GM18951 (cell line): ENCODE measurements at regions not wholly inside any gene's neighbourhood (a gene's known extent, or its start where the extent isn't known, plus 50 kb on each side); places are given as distances from the start of the nearest gene placed in this dataset.
"Not testable (repeated sequence)": the region's sequence is repeated elsewhere in the genome, so short reads cannot be mapped to it uniquely, and the experiment has no call there.

Experiments used
- POLR2A ChIP-seq: IDR thresholded peaks from 4 replicates; pipeline ENCODE4 v1.6.1; 2011; ENCODE audit warnings: mild to moderate bottlenecking; ENCODE audit not compliant: insufficient read length, insufficient read depth; ENCODE audit errors: extremely low read depth
- in situ Hi-C: fragments of 300-500 bp; cut with MboI; formaldehyde crosslinking; loops from one replicate; pipeline ENCODE4 v1.12.0; 2022; ENCODE audit warnings: low sequenced_read_pairs, mixed read lengths, inconsistent platforms; ENCODE audit not compliant: unreplicated experiment

DNA sequence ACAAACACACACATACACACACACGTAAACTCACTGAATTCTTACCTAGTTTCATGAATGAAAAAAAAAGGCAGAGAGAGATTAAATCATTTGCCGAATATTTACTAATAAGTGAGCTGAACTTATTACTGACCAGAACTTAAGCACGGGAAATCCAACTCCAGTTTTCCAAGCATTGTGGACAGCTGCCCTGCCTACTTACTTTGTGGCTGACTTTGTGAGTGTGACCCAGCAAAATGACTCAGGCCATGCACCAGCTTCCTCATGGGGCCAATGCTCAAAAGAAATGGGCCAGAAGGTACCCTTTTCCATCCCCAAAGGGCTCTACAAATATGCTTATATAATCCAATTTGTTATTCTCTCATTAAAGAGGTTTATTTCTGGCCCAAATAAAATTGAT is 87.4 kb upstream of the RHOBTB1 start:
- in situ Hi-C loops, result no loop called here
- no peak for TF ChIP-seq POLR2A

DNA sequence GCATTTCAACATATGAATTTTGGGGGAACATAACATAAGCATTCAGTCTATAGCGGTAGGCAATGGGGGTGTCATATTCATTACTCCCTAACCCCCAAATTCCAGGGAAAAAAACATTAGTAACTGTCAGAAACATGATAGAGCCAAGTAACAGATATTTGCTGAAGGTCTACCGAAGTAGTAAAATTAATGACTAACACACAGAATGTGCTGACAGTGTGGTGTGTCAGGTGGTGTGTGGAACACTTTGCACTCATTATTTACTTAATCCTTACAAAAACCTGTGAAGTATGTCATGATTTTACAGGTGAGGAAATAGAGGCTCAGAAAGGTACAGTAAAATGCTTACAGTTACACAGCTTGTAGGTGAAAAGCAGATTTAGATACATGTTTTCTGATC is 85.4 kb upstream of the RHOBTB1 start:
- no peak for TF ChIP-seq POLR2A
- in situ Hi-C loops, result no loop called here

DNA sequence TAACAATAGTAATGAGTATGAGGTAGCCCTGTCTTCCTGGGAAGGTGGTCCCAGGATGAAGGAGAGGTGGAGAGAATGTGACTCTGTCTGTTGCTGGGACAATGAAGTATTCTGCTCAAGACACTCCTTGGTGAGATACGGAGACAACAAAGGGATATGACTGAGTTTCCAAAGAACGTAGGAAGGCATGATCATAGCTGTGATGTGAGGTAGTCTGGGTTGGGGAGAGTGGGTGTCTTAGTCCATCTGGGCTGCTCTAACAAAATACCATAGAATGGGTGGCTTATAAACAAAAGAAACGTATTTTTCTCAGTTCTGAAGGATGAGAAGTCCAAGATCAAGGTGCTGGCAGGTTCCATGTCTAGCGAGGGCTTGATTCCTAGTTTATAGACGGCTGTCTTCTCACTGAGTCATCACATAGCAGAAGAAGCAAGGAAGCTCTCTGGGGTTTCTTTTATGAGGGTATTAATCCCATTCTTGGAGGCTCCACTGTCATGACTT is 84.9 kb upstream of the RHOBTB1 start:
- in situ Hi-C loops, result no loop called here
- TF ChIP-seq POLR2A, result no peak

DNA sequence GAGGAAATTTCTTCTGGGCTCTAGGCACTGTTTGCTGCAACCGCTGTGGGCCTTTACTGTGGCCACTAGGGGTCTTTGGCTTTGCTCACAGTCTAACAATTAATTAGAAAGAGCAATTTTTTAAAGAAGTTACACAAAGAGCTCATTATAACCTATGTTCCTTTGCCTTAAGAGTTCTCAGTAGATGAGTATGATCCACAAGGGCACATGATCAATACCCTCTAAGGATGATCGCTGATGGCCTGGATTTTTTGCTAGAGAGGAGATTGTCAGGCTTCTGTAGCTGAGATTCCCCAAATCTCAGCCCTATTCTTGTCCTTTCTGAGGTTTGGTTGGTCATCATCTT is 80.8 kb upstream of the RHOBTB1 start:
- in situ Hi-C loops, result no loop called here
- TF ChIP-seq POLR2A, result no peak

DNA sequence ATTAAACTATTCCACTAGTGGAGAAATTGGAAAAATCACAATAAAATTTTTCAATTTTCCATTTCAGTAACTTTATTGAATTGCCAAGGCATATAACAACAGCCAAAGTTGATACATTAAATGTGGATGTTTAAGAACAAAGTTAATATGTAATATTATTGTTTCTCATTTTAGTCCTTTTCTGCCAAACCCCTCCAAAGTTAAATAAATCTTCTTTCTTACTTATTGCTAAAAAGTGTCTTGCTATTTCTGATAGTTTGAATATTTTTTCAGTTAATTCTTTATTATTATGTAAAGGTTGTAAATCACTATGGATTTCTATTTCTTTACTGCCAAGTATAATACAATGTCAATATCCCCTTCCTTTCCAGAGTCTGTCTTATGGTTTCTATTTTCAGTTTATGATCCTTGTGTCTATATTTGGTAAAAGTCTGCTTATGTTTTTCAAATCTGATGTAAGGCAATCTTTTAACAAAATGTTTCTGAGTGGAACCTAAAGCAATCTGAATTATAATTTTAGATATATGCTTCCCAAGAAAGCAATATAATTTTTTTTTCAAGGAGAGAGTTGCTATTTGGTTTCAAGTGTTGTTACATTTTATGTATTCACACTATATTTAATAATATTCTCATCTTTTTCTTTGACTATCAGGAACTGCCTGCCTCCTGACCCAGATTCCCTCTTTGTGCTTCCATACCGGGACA is 80.3 kb upstream of the RHOBTB1 start:
- in situ Hi-C loops, result no loop called here
- no peak for TF ChIP-seq POLR2A

DNA sequence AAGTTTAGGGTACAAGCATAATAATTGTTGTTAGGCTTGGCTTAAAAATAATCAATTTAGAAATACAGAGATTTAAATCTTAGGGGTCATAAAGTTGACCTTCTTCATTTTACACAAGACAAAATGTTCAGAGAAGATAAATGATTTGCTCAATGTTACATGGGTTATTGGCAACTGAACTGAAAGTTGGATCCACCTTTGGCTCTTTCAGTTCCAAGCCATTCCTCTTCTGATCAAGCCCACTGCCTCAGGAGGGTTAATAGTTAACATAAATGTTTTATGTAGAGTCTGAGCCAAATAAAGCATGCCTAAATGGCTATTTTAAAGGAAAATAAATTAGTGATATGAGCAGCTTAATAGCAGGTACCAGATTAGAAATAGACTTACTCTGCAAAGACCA is 79.1 kb upstream of the RHOBTB1 start:
- no peak for TF ChIP-seq POLR2A
- in situ Hi-C loops, result no loop called here

DNA sequence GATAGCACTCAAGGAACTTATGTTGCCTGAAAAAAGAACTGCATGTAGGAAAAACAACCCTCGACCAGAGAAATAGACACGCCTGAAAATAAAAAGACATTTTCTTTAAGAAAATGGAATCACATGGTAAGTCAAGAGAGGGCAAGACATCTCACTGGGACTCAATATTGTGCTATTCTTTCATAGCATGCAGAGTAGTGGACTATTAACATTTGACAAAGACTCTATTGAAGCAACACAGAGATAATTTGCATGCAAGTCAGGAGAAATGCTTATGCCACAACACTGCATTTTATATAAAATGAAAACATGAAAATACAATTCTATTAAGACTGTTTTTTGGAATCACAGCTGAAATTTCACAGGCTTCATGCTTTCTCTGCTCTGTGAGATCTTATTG is 77.9 kb upstream of the RHOBTB1 start:
- no peak for TF ChIP-seq POLR2A
- in situ Hi-C loops, result no loop called here

DNA sequence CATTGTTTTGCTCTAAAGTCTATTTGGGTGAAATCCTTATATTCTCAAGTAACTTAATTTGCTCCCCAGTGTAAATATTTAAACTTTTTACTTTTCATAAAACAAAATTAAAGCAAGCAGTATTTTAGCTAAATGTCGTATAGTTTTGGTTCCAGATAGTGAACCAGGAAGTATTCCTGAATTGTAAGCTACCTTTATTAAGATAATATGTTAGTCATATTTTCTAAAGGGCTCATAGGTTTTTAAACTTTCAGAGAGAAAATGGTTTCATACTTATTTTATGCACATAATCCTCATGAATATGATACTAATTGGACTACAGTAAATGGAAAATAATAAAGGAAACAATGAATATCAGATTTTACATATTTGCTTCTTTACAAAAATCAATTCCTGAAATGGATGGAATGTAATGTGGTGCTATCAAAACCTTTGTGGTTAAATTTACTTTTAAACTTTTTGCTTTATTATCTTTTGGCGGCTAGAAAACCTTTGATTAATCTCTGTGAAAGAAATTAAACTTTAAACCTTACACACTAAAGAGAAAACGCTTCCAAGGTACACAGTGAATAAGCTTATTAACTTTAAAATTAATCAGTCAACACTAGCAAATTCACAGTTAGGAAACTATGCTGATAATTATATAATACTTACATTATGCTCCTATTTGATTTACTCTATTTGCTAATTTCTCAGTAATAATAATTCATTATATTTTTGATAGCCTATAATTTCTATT is 76.6 kb upstream of the RHOBTB1 start:
- no peak for TF ChIP-seq POLR2A
- in situ Hi-C loops, result no loop called here

DNA sequence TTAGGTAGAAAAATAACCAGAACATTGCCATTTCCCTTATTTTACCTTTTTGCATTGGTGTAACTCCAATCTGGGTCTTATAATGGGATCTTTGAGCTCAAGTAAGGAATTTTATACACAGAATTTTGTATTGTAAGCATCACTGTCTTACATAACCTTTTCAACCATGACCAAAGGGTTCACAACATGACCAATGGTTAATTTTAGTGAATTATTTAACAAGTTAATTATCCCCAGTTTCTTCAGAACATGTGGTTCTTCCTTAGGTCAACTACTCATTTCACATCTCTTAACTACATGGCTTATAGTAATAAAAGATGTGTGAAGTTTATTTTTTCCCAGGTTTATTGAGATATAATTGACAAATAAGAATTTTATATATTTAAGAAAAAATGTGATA is 74.2 kb upstream of the RHOBTB1 start:
- in situ Hi-C loops, result no loop called here
- no peak for TF ChIP-seq POLR2A

DNA sequence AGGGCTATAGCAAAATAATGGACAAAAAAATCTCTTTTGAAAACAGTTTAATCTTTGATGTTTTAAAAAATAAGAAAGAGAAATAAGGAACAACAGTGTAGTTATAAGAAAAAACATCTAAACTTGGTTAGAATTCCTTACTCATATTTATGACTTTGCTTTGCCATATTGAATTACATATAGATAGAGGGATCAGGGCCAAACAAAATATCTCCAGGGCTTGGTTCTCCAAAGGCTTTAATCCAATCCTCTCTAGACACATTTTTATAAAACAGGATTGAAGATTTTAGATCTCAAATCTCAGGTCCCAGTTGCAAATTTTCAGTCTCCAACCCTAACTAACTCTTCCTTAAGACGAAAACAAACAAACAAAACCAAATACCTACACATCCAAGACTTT is 72.6 kb upstream of the RHOBTB1 start:
- in situ Hi-C loops, result no loop called here
- TF ChIP-seq POLR2A, result no peak

DNA sequence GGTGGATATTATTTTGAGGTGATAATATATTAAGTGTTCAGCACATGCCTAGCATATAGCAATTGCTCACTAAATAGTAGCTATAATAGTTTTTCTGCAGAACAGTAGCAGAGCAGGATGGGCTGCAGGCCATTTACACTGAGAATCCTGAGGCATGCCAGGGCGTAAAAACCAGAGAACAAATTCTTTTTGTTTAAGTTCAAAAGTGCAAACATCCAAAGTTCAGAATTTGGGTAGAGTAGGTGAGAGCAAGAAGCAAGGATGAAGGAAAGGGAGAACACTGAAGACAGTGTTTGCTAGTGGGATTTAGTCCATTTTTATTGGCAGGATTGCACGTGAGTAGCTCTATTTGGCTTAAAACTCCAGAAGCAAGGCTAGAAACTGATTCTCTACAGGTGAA is 72.0 kb upstream of the RHOBTB1 start:
- in situ Hi-C loops, result no loop called here

DNA sequence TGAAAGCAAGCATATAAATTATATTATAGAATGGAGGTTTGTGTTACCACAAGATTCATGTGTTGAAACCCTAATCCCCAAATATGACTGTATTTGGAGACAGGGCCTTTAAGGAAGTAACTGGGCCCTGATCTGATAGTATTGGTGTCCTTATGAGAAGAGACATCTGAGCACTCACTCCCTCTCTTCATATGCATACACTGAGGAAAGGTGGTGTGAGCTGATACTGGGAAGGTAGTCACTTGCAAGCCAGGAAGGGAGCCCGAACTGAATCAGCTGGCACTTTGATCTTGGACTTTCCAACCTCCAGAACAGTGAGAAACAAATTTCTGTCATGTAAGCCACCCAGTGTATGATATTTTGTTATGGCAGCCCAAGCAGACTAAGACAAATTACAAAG is 66.9 kb upstream of the RHOBTB1 start:
- in situ Hi-C loops, result no loop called here

More for the DNA sequence above, 72.0 kb upstream of the RHOBTB1 start:
- no peak for TF ChIP-seq POLR2A

DNA sequence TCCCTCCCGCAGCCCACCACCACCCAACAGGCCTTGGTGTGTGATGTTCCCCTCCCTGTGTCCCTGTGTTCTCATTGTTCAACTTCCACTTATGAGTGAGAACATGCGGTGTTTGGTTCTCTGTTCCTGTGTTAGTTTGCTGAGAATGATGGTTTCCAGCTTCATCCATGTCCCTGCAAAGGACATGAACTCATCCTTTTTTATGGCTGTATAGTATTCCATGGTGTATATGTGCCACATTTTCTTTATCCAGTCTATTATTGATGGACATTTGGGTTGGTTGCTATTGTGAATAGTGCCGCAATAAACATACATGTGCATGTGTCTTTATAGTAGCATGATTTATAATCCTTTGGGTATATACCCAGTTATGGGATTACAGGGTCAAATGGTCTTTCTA is 59.1 kb upstream of the RHOBTB1 start:
- in situ Hi-C loops, result not testable (repeated sequence)

More for the DNA sequence above, 66.9 kb upstream of the RHOBTB1 start:
- no peak for TF ChIP-seq POLR2A

DNA sequence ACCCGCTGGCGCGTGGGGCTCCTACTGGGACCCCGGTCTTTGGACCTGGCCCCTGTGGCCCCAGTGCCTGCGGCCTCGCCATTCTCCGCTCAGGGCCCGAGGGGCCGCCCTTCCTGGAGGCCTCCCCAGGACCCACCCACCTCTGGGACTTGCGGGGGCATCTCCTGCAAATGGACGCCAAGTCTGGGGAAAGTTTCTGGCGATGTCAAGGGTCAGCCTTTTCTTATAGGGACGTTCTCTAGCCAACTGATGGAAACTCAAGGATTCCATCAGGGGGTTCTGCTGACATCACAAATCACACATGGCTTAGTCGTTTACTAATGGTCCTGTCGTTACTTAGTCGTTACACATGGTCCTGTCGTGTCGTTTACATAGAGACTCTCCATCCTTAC is 57.7 kb upstream of the RHOBTB1 start:
- no peak for TF ChIP-seq POLR2A
- in situ Hi-C loops, result no loop called here
